ENCODE measurements at regions not wholly inside any gene's neighbourhood (a gene's known extent, or its start where the extent isn't known, plus 50 kb on each side); places are given as distances from the start of the nearest gene placed in this dataset.
A peak's percentile ranks its signal among the peaks of the same experiment; 100 is the strongest.

GRCh38 chr1:221839782-221840395, 98.0 kb upstream of the DUSP10 start (continued):
- TF ChIP-seq ZBTB33 (IDR thresholded peaks at IDR 0.05; ENCODE audit: extremely low read depth, insufficient replicate concordance, low read length) (no peak), ZFX (IDR thresholded peaks at IDR 0.05) (no peak)

- Histone ChIP-seq H3K36me3 (ENCODE audit: control insufficient read depth in 1 of 2, insufficient read depth in 2 of 2, low read length in 2 of 2) (no peaks in the 10 kb centered on the region), H3K9ac (ENCODE audit: low read length) (no peak overlapping the region), H3K9me3 (ENCODE audit: control insufficient read depth in 1 of 2, insufficient read depth in 1 of 2, low read depth in 1 of 2, low read length in 2 of 2) (no peaks in the 10 kb centered on the region), H3K27me3 (ENCODE audit: insufficient read depth, low read length) (no peaks in the 10 kb centered on the region), H4K20me1 (ENCODE audit: insufficient read depth) (no peaks in the 10 kb centered on the region), H2AFZ (ENCODE audit: low read depth, low read length, poor library complexity, severe bottlenecking) (peak overlapping the region; percentile 3), H3K27ac (ENCODE audit: low read depth, low read length) (no peak overlapping the region), H3K9me2 (ENCODE audit: insufficient read depth) (no peaks in the 10 kb centered on the region), H3K4me1 (ENCODE audit: control insufficient read depth in 1 of 2, insufficient read depth in 2 of 2, low read length in 2 of 2) (peaks cover 5 to 14% of the 10 kb centered on the region in 2 experiments; a peak in 3 of 4 replicates), H3K4me2 (ENCODE audit: low read length) (no peak overlapping the region), H3K4me3 (replicated peaks in 1 of 2; ENCODE audit: low read depth in 1 of 2, low read length in 2 of 2) (no peak overlapping the region), H3K79me2 (ENCODE audit: insufficient read depth, low read length) (no peaks in the 10 kb centered on the region)
- ChIA-PET CTCF (interaction anchor here (1.1 kb wide), 1 partner anchor 295 kb away, joined by 3 read pairs; no protein-coding TSS in a partner anchor), RAD21 (ENCODE audit: low non-redundant PET in 1 of 2, low total read pairs in 2 of 2, uncharacterized antibody in 2 of 2, unreplicated experiment in 2 of 2) (no interaction called here), POLR2A (no interaction called here)
- DNase-seq (ENCODE audit: low read depth, low spot score) (no peak), ATAC-seq (no peak)
- BruUV-seq (replicated peaks), result no TSS peak
- TF ChIP-seq RAD21 (IDR thresholded peaks at IDR 0.05; ENCODE audit: low read depth), result peak; percentile 30; the same call in 1 of the 2 replicates
- no peak for TF ChIP-seq FOSL1 (IDR thresholded peaks at IDR 0.05; ENCODE audit: low read depth)
- intact Hi-C loops (cut with micrococcal nuclease), result no loop called here
Observed at GRCh38 chr1:221839321-221839720, 97.4 kb upstream of the DUSP10 start.

GRCh38 chr1:221837896-221838295, 96.0 kb upstream of the DUSP10 start:
- no peak for ATAC-seq
- intact Hi-C loops (cut with micrococcal nuclease), result no loop called here
- no TSS peak for BruUV-seq (replicated peaks)
- TF ChIP-seq ZFX (IDR thresholded peaks at IDR 0.05), result no peak
- no peak for TF ChIP-seq REST (IDR thresholded peaks at IDR 0.05; ENCODE audit: low read depth)
- no peak for TF ChIP-seq CBX3 (IDR thresholded peaks at IDR 0.05; ENCODE audit: low read depth)
- no peak for TF ChIP-seq RAD21 (IDR thresholded peaks at IDR 0.05; ENCODE audit: low read depth)
- TF ChIP-seq SP1 (IDR thresholded peaks at IDR 0.05; ENCODE audit: low read depth), result no peak
- no peak for TF ChIP-seq JUND (IDR thresholded peaks at IDR 0.05)
- TF ChIP-seq ZNF274 (IDR thresholded peaks at IDR 0.05; ENCODE audit: low read depth, low read length), result no peak
- TF ChIP-seq EZH2phosphoT487 (IDR thresholded peaks at IDR 0.05; ENCODE audit: borderline replicate concordance), result no peak
- no peak for TF ChIP-seq CEBPB (IDR thresholded peaks at IDR 0.05; ENCODE audit: low read depth)
- TF ChIP-seq SRF (IDR thresholded peaks at IDR 0.05; ENCODE audit: low read depth), result no peak
- TF ChIP-seq EZH2 (IDR thresholded peaks at IDR 0.05), result no peak

More at GRCh38 chr1:221837896-221838295, 96.0 kb upstream of the DUSP10 start:
- Histone ChIP-seq H3K27me3 (ENCODE audit: insufficient read depth, low read length) (no peaks in the 10 kb centered on the region), H3K4me1 (ENCODE audit: control insufficient read depth in 1 of 2, insufficient read depth in 2 of 2, low read length in 2 of 2) (peaks cover 5 to 14% of the 10 kb centered on the region in 2 experiments; a peak in 3 of 4 replicates), H3K4me3 (replicated peaks in 1 of 2; ENCODE audit: low read depth in 1 of 2, low read length in 2 of 2) (no peak overlapping the region), H3K36me3 (ENCODE audit: control insufficient read depth in 1 of 2, insufficient read depth in 2 of 2, low read length in 2 of 2) (no peaks in the 10 kb centered on the region), H4K20me1 (ENCODE audit: insufficient read depth) (no peaks in the 10 kb centered on the region), H3K4me2 (ENCODE audit: low read length) (no peak overlapping the region), H3K9ac (ENCODE audit: low read length) (no peak overlapping the region), H3K79me2 (ENCODE audit: insufficient read depth, low read length) (no peaks in the 10 kb centered on the region), H2AFZ (ENCODE audit: low read depth, low read length, poor library complexity, severe bottlenecking) (no peak overlapping the region), H3K27ac (ENCODE audit: low read depth, low read length) (no peak overlapping the region), H3K9me2 (ENCODE audit: insufficient read depth) (no peaks in the 10 kb centered on the region), H3K9me3 (ENCODE audit: control insufficient read depth in 1 of 2, insufficient read depth in 1 of 2, low read depth in 1 of 2, low read length in 2 of 2) (no peaks in the 10 kb centered on the region)
- DNase-seq (ENCODE audit: low read depth, low spot score), result no peak
- RAD21 ChIA-PET (ENCODE audit: low non-redundant PET in 1 of 2, low total read pairs in 2 of 2, uncharacterized antibody in 2 of 2, unreplicated experiment in 2 of 2), result no interaction called here
- CTCF ChIA-PET, result no interaction called here
- POLR2A ChIA-PET, result no interaction called here

All from HCT116 (cell line).